Activated naive CD4-positive, alpha-beta T cell treated with anti-CD3 and anti-CD28 coated beads, Interleukin-2, amount 50 U/mL, for 16 hours (primary cell): ENCODE measurements at regions not wholly inside any gene's neighbourhood (a gene's known extent, or its start where the extent isn't known, plus 50 kb on each side); places are given as distances from the start of the nearest gene placed in this dataset.
"Not testable (repeated sequence)": the region's sequence is repeated elsewhere in the genome, so short reads cannot be mapped to it uniquely, and the experiment has no call there.

Experiments
- DNase-seq: peaks from one replicate; pipeline ENCODE4 v3.0.0-alpha.2; 2020

GRCh38 chr4:66094070-66094469 lies 423.8 kb upstream of the EPHA5 start:
- DNase-seq, result no peak

DNA sequence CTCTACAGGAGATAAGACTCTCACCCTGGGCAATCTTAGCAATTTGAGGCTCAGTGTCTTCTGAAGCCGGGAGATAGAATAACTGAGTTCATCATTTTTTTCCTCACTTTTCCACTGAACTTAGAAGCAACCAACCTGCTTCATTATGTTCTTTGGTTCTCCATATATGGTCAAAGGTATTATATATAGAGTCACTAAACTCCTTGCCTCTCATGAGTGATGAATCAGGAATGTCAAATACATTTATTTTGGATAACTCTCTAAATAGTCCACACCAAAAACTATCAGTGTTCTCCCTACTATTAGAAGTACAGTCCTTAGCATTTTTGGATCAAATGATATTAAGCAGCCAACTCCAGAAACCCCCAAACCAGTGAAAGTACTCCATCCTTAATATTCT lies 421.5 kb upstream of the EPHA5 start:
- DNase-seq, result no peak

GRCh38 chr4:66073961-66074360 lies 403.7 kb upstream of the EPHA5 start:
- no peak for DNase-seq

DNA sequence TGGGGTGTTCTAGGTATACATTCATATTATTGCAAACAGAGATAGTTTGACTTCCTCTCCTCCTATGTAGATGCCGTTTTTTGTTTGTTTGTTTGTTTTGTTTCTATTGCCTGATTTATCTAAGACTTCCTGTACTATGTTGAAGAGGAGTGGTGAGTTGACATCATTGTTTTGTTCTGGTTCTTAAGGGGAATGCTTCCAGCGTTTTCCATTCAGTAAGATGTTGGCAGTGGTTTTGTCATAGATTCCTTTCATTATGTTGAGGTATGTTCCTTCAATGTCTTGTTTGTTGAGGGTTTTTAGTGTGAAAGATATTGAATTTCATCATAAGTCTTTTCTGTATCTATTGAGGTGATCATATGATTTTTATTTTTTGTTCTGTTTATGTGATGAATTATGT lies 401.6 kb upstream of the EPHA5 start:
- DNase-seq, result no peak

GRCh38 chr4:66062921-66063320 lies 392.6 kb upstream of the EPHA5 start:
- no peak for DNase-seq

DNA sequence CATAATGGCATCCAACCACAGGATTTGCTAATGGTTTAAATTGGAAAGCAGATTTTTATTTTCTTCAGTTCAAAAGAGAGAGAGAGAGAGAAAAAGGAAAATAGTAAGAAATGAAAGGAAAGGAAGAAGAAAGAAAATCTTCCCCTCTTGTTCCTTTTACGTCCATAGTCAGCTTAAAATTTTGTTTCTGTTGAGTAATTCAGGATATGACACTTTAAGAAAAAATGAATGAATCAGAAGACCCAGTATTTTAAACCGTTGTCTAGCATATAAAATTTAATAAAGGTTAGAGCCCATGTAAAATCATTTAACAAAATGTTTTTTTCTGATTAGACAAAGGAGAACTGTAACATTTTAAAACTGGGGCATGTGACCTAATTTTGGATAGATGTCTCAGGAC lies 391.8 kb upstream of the EPHA5 start:
- no peak for DNase-seq

DNA sequence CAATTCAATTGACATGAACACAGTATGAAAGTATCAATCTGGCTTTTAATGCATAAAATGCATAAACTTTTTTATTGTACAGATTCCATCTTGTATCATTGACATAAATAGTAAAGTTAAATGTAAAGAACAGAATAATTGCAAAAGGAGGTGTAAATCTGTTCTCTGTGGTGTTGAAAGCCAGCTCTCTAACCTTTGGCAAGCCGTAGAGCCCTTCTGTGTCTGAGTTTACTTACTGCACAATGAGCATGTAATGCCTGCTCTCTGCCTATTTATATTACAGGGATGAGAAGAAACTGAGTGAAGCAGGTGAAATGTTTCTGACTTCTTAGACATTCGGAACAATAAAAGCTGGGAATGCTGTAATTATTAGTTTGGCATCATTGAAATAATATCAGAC lies 389.3 kb upstream of the EPHA5 start:
- DNase-seq, result no peak

GRCh38 chr4:66059136-66059535 lies 388.8 kb upstream of the EPHA5 start:
- DNase-seq, result no peak

DNA sequence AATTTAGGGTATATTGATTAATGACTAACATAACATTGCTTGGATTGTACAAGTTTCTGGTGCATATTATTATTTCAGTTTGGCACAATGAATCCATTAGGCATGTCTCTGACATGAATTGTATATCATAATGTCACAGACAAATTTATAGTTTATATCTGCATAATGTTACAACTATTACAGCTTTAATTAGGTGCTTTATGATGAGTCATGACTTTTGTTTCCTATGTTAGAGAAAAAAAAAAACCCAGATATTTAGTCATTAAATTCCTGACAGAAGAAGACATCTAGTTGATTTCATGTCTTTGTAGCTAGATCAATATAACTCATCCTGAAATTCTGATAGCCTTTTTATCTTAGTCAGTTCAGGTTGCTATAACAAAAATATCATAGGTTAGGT lies 385.7 kb upstream of the EPHA5 start:
- no peak for DNase-seq

- no peak for DNase-seq
These were observed 382.1 kb upstream of the EPHA5 start for GRCh38 chr4:66052426-66052825.

GRCh38 chr4:66048861-66049260 lies 378.6 kb upstream of the EPHA5 start:
- no peak for DNase-seq

DNA sequence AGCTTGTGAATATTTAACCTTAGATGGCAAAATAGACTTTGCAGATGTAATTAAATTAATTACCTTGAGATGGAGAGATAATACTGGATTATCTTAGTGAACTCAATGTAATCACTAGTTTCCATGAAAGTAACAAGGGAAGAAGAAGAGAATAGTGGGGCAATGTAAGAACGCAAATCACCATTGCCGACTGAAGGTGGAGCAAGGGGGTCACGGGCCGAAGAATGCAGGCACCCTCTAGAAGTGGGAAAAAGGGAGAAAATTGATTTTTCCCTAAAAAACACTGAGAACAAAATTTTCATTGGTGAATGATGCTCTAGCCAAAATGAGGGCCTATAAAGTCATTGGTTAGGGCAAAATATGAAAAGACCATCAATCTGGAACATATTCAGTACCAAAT lies 375.6 kb upstream of the EPHA5 start:
- DNase-seq, result no peak

DNA sequence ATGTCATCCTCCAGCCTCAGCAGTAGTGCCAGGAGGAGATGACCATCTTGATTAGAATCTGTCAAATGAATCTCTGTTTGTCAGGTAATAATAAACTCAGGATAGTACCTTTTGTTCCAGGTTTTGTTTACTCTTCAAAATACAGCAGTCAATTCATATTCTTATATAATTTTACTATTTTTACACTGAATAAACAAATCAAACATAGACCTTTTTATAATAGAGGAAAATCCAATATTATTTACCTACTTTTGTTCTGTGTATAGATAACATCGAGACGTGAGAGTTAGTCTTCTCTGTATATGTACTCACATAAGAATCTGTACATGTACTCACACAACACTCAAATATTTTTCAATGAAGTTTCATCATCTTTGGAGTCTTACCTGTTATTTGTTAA lies 365.4 kb upstream of the EPHA5 start:
- DNase-seq, result no peak

GRCh38 chr4:66034671-66035070 lies 364.4 kb upstream of the EPHA5 start:
- DNase-seq, result no peak

- no peak for DNase-seq
These were observed 364.0 kb upstream of the EPHA5 start for GRCh38 chr4:66034262-66034661.

DNA sequence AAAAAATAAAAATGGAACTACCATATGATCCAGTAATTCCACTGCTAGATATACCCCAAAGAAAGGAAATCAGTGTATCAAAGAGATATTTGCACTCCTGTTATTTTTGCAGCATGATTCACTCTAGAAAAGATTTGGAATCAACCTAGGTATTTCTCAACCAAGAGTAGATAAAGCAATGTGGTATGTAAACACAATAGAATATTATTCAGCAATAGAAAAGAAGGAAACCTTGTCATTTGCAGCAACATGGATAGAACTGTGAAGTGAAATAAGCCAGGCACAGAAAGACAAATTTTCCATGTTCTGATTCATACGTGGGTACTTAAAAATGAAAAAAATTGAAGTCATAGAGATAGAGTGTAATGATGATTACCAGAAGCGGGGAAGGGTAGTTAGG lies 362.3 kb upstream of the EPHA5 start:
- DNase-seq, result no peak

DNA sequence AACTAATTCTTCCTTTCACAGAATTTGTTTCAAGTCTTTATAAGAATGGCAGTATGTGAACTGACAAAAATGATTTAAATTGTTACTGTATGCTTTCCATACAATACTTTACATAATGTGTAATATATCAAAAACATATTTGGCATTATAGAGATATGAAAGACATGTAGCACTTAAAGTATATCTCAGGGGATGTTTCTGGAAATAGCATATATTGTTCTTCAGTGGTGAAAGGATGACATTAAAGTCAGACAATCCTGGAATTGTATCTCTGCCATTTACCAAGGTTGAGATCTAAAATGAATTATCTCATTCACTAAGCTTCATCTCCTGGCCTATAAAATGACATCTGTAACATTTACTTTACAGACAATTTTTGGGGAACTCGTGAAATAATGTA lies 358.4 kb upstream of the EPHA5 start:
- no peak for DNase-seq

DNA sequence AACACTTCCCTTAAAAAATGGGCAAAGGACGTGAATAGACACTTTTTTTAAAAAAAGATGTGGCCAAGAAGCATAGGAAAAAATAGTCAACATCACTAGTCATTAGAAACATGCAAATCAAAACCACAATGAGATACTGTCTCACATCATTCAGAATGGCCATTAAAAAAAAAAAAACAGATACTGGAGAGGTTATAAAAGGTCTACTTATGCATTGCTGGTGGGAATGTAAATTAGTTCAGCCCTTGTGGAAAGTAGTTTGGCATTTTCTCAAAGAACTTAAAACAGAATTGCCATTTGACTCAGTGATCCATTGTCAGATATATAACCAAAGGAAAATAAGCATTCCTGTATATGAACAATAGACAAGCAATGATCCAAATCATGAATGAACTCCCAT lies 352.8 kb upstream of the EPHA5 start:
- DNase-seq, result no peak

- DNase-seq, result no peak
These were observed 347.4 kb upstream of the EPHA5 start for GRCh38 chr4:66017671-66018070.

GRCh38 chr4:66016240-66016639 lies 346.0 kb upstream of the EPHA5 start:
- no peak for DNase-seq

DNA sequence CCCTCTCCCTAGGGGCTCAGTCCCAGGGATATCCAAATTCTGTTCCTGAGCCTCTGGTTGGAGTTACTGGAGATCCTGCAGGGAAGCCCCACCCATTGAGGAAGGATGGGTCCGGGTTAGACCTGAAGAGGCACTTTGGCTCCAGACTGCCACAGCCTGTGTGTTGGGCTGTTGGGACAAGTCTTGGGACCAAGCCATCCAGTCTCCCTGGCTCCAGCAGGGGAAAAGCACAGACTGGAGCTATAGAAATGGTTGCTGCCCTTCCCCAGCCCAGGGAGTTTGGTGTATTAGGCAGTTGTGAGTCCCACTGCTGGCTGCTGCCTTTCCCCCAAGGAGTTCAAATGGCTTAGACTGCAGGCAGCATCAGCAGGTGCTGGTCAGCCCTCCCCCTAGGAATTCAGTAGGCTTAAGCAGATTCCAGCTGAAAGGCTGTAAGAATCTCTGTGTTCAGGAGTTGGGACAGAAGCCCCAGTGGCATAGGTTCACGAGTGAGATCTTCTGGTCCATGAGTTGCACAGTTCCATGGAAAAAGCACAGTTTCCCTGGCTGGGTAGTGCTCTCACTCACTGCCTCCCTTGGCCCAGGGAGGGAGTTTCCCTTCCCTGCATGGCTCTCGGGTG lies 344.0 kb upstream of the EPHA5 start:
- no peak for DNase-seq

DNA sequence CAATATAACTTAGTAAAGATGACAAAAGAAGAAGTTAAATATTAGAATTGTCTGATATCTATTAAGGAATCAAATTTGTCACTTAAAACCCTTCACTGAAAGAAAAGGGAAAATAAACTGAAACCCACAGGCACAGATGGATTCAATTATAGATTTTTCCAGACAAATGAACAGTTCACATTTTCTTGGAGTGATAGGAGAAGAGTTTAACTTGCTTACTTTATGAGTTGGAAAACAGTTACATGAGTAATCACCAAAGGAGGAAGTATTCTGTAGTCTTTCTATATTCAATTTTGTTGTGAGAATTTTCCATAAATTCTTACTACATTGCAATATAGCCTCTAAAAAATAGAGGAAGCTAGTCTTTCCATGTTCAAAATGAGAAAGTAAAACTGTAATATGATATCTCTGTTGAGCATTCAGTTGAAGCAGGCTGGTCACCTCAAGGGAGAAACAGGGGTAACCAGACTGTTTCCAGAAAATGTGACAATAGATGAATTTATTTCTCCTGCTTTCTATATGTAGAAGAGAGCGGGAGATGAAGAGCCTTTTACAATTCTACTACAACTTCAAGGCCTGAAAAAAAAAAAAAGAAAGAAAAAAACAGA lies 330.3 kb upstream of the EPHA5 start:
- DNase-seq, result no peak

GRCh38 chr4:65999518-65999871 lies 329.2 kb upstream of the EPHA5 start:
- no peak for DNase-seq

DNA sequence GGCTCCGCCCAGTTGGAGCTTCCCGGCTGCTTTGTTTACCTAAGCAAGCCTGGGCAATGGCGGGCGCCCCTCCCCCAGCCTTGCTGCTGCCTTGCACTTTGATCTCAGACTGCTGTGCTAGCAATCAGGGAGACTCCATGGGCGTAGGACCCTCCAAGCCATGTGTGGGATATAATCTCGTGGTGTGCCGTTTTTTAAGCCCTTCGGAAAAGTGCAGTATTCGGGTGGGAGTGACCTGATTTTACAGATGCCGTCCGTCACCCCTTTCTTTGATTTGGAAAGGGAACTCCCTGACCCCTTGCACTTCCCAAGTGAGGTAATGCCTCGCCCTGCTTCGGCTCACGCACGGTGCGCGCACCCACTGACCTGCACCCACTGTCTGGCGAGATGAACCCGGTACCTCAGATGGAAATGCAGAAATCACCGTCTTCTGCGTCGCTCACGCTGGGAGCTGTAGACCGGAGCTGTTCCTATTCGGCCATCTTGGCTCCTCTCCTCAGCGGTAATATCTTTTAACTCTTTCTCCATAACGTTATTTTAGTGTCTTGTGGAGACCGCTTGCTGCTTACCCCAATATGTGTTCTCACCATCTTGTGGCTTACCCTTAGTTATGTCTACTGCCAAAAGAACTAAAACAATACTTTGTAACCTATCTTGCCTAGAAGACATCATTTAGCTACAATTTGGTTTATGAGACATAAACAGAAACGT lies 328.7 kb upstream of the EPHA5 start:
- DNase-seq, result not testable (repeated sequence)

DNA sequence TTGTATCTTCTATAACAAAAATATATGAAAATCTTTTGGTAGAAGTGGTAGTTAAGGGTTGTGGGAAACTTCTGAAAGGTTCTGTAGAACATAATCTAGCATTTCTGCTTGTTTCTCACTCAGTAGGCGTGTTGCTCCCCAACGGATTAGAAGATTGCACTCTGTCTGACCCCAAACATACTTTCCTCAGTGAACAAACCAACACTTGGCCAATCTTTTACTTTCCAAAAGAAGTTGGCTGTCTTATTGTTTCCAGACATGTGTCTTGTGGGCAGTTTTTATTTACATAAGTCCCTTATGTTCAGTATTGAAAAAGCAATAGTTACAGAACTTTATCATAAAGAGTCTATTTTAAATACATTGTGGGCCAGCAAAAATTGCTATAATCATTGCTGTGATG lies 312.8 kb upstream of the EPHA5 start:
- no peak for DNase-seq
